Kidney (tissue), 13 donors: ENCODE measurements at regions not wholly inside any gene's neighbourhood (a gene's known extent, or its start where the extent isn't known, plus 50 kb on each side); places are given as distances from the start of the nearest gene placed in this dataset.

ENCODE experiments used
- DNase-seq, 5 donors: peaks; one replicate each; pipeline ENCODE4 v3.0.0-alpha.2; 2013 to 2020
- FAIRE-seq: peaks from 2 replicates; lab custom pipeline; 2012; peaks lifted over from hg19 to GRCh38; lab: Jason Lieb, UNC
- H3K27ac ChIP-seq, 2 donors: one replicate each; pipeline ENCODE4 v1.7.0; 2013; ENCODE audit warnings: low read depth in 2 of 2, low read length in 2 of 2, inconsistent platforms in 1 of 2
- H3K27me3 ChIP-seq: one replicate; pipeline ENCODE4 v1.7.1; 2013; ENCODE audit warnings: low read length, inconsistent platforms; ENCODE audit not compliant: control insufficient read depth, insufficient read depth
- H3K36me3 ChIP-seq, 3 donors: one replicate each; pipeline versions ENCODE4 v1.7.0 to v1.7.1; 2013; ENCODE audit warnings: low read length in 3 of 3, control low read depth in 1 of 3, inconsistent platforms in 1 of 3; ENCODE audit not compliant: insufficient read depth in 3 of 3, control insufficient read depth in 2 of 3
- H3K4me1 ChIP-seq, 3 donors: one replicate each; pipeline versions ENCODE4 v1.7.0 to v1.7.1; 2013; ENCODE audit warnings: low read length in 3 of 3, inconsistent platforms in 1 of 3, low read depth in 1 of 3; ENCODE audit not compliant: control insufficient read depth in 2 of 3, insufficient read depth in 2 of 3
- H3K4me3 ChIP-seq, 3 donors: one replicate each; pipeline versions ENCODE4 v1.7.0 to v1.8.1; 2013; ENCODE audit warnings: low read length in 3 of 3, control low read depth in 1 of 3, inconsistent platforms in 1 of 3
- H3K9ac ChIP-seq, 3 donors: one replicate each; pipeline versions ENCODE4 v1.7.0 to v1.7.1; 2013; ENCODE audit warnings: low read length in 3 of 3, control low read depth in 1 of 3, inconsistent platforms in 1 of 3
- H3K9me3 ChIP-seq, 3 donors: one replicate each; pipeline versions ENCODE4 v1.7.0 to v1.7.1; 2013; ENCODE audit warnings: low read length in 3 of 3, control low read depth in 1 of 3, inconsistent platforms in 1 of 3; ENCODE audit not compliant: control insufficient read depth in 2 of 3, insufficient read depth in 1 of 3
- CTCF ChIP-seq: IDR thresholded peaks from 3 replicates; pipeline ENCODE4 v1.5.1; 2012; ENCODE audit warnings: mild to moderate bottlenecking, moderate library complexity, borderline replicate concordance; ENCODE audit not compliant: insufficient read depth; ENCODE audit errors: extremely low read depth
- intact Hi-C: fragments of 100-400 bp; cut with DNase I; formaldehyde crosslinking; loops from one replicate; pipeline ENCODE4 v1.11.1; 2022
- donor health status: control.
- donor health status: control.
- donor health status: control.
- donor health status: control.
- donor health status: control.
- donor health status: DM: yes; HTN: yes; CAD: no.
- donor health status: Normal renal cell carcinoma (clear cell type).

GRCh38 chr10:24156686-24157085 is 52.3 kb upstream of the KIAA1217 start:
- Histone ChIP-seq H3K36me3 (no peaks in the 10 kb centered on the region), H3K27me3 (no peaks in the 10 kb centered on the region), H3K9me3 (peaks cover 0 to 22% (median 0%) of the 10 kb centered on the region in 3 donors), H3K4me1 (peaks cover 2 to 5% (median 4%) of the 10 kb centered on the region in 3 donors), H3K27ac (no peak overlapping the region), H3K4me3 (no peak overlapping the region), H3K9ac (no peak overlapping the region)
- no peak for DNase-seq
- FAIRE-seq: no peak
- intact Hi-C loops: no loop called here
- TF ChIP-seq CTCF: no peak

GRCh38 chr10:24157567-24157966 is 51.4 kb upstream of the KIAA1217 start:
- Histone ChIP-seq H3K9ac (no peak overlapping the region), H3K36me3 (no peaks in the 10 kb centered on the region), H3K9me3 (peaks cover 0 to 22% (median 0%) of the 10 kb centered on the region in 3 donors), H3K27me3 (no peaks in the 10 kb centered on the region), H3K4me1 (peaks cover 0 to 3% (median 0%) of the 10 kb centered on the region in 3 donors), H3K27ac (no peak overlapping the region), H3K4me3 (no peak overlapping the region)
- intact Hi-C loops: no loop called here
- no peak for TF ChIP-seq CTCF
- DNase-seq (no peak), FAIRE-seq (no peak)
